Smooth muscle cell (in vitro differentiated cells): ENCODE measurements at regions not wholly inside any gene's neighbourhood (a gene's known extent, or its start where the extent isn't known, plus 50 kb on each side); places are given as distances from the start of the nearest gene placed in this dataset.

Source experiments
- DNase-seq: peaks from one replicate; lab custom pipeline; 2025; ENCODE audit not compliant: unreplicated experiment; lab: John Stamatoyannopoulos, UW
- H2AFZ ChIP-seq: fragments of 200-600 bp; sonication (generic); 2 replicates; pipeline ENCODE4 v1.6.0; 2016; ENCODE audit warnings: antibody characterized with exemption, low read depth, mild to moderate bottlenecking
- H3F3A ChIP-seq: fragments of 200-600 bp; sonication (generic); 2 replicates; pipeline ENCODE4 v1.6.0; 2017; ENCODE audit warnings: antibody characterized with exemption, low read depth
- H3K27ac ChIP-seq: fragments of 200-600 bp; sonication (generic); 2 replicates; pipeline ENCODE4 v1.5.1; 2016; ENCODE audit warnings: low read depth, mild to moderate bottlenecking
- H3K27me3 ChIP-seq: fragments of 200-600 bp; sonication (generic); 2 replicates; pipeline ENCODE4 v1.6.1; 2016; ENCODE audit warnings: low read depth, mild to moderate bottlenecking
- H3K36me3 ChIP-seq: fragments of 200-600 bp; sonication (generic); 2 replicates; pipeline ENCODE4 v1.5.1; 2016; ENCODE audit warnings: low read depth
- H3K4me1 ChIP-seq: fragments of 200-600 bp; sonication (generic); 2 replicates; pipeline ENCODE4 v1.5.1; 2016; ENCODE audit warnings: low read depth
- H3K4me2 ChIP-seq: fragments of 200-600 bp; sonication (generic); 2 replicates; pipeline ENCODE4 v1.6.0; 2016; ENCODE audit warnings: mild to moderate bottlenecking
- H3K4me3 ChIP-seq: fragments of 200-600 bp; sonication (generic); 2 replicates; pipeline ENCODE4 v1.5.1; 2016; ENCODE audit warnings: mild to moderate bottlenecking
- H3K79me2 ChIP-seq: fragments of 200-600 bp; sonication (generic); 2 replicates; pipeline ENCODE4 v1.6.0; 2016; ENCODE audit warnings: low read depth, mild to moderate bottlenecking
- H3K9ac ChIP-seq: fragments of 200-600 bp; sonication (generic); 2 replicates; pipeline ENCODE4 v1.6.0; 2016; ENCODE audit warnings: low read depth
- H3K9me3 ChIP-seq: fragments of 200-600 bp; sonication (generic); replicated peaks from 2 replicates; pipeline ENCODE4 v1.5.1; 2016; ENCODE audit warnings: low read depth
- H4K20me1 ChIP-seq: fragments of 200-600 bp; sonication (generic); 2 replicates; pipeline ENCODE4 v1.6.0; 2016; ENCODE audit warnings: low read depth
- WGBS: methylation state at CpG from one replicate; pipeline ENCODE4 v1.1.7; 2016; ENCODE audit warnings: low lambda C conversion rate; 5-methylcytosine and 5-hydroxymethylcytosine counted together
- TF ChIP-seq, protein P1 (sequence below): fragments of 200-600 bp; sonication (generic); IDR thresholded peaks from 2 replicates; pipeline ENCODE4 v1.5.1; 2017; ENCODE audit warnings: borderline replicate concordance, mild to moderate bottlenecking, antibody characterized with exemption; ENCODE audit not compliant: insufficient read depth, poor library complexity, severe bottlenecking

DNA sequence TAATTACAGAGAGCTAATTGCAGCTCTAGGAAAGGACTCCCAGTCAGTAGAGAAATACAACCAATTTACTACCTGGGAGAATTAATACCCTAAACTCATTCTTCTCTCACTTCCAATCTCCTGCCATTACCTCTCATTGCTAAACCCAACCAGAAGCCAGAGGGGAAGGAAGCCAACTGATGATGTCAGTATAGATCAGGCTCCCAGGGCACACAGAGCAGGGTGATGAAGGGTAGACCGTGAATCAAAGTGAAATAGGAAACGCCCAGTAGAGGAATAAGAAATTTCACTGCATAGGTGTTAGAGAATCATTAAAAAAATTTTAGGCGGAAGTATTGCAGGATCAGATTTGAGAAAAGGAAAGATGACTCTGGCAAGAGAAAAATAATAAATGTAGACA, 456.8 kb upstream of the NXPH2 start:
- Histone ChIP-seq H3K4me3 (no peak overlapping the region), H3K4me1 (no peaks in the 10 kb centered on the region), H3K36me3 (no peaks in the 10 kb centered on the region), H2AFZ (no peak overlapping the region), H3K79me2 (no peaks in the 10 kb centered on the region), H3F3A (no peaks in the 10 kb centered on the region), H3K27me3 (peaks cover 3% of the 10 kb centered on the region), H3K9me3 (no peaks in the 10 kb centered on the region), H3K27ac (no peak overlapping the region), H3K4me2 (no peak overlapping the region), H3K9ac (no peak overlapping the region), H4K20me1 (no peaks in the 10 kb centered on the region)
- TF ChIP-seq, protein P1, sequence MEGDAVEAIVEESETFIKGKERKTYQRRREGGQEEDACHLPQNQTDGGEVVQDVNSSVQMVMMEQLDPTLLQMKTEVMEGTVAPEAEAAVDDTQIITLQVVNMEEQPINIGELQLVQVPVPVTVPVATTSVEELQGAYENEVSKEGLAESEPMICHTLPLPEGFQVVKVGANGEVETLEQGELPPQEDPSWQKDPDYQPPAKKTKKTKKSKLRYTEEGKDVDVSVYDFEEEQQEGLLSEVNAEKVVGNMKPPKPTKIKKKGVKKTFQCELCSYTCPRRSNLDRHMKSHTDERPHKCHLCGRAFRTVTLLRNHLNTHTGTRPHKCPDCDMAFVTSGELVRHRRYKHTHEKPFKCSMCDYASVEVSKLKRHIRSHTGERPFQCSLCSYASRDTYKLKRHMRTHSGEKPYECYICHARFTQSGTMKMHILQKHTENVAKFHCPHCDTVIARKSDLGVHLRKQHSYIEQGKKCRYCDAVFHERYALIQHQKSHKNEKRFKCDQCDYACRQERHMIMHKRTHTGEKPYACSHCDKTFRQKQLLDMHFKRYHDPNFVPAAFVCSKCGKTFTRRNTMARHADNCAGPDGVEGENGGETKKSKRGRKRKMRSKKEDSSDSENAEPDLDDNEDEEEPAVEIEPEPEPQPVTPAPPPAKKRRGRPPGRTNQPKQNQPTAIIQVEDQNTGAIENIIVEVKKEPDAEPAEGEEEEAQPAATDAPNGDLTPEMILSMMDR = no peak
- 85% methylated on average over 3 of the region's 3 CpGs for WGBS
- DNase-seq = no peak

DNA sequence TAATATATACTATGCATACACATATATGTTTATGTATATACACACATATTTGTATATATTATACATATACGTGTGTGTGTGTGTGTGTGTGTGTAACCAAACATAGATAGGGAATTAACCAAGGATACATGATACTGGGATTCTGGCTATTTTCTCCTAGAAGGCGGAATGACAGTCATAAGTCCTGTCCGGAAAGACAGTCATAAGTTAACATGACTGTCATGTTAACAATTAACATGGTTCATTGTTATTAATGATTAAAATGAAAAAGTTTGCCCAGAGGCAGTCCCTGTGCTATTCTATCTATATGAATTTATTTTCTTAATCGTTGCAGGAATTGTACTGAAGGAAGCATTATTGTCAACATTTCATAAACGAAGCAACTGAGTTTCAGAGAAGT, 450.7 kb upstream of the NXPH2 start:
- Histone ChIP-seq H3K27ac (no peak overlapping the region), H3K79me2 (no peaks in the 10 kb centered on the region)

DNA sequence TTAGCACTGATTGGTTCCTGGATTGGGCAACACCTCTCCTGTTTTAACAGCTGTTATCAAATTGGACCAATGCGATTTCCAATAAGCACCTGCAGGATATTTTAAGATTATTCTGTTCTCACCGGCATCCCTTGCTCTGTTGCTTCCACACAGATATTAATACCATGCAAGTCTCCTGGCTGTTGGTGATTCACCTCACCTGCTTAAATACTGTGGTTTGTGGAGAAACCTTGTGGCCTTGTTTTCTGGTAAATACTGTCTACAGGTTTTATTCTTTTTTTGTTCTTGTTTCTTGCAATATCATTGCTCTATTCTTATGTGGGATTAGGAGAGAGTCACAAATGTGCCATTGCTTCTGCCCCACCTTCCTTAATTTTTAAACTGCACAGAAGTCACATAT, 448.1 kb upstream of the NXPH2 start:
- no peak overlapping the region for H3K4me3 ChIP-seq
- H2AFZ ChIP-seq = no peak overlapping the region
- H3K36me3 ChIP-seq = no peaks in the 10 kb centered on the region
- TF ChIP-seq, protein P1 = no peak
- no peaks in the 10 kb centered on the region for H3K4me1 ChIP-seq
- H3K9ac ChIP-seq = no peak overlapping the region
- H3K4me2 ChIP-seq = no peak overlapping the region
- no peaks in the 10 kb centered on the region for H3K9me3 ChIP-seq
- peaks cover 3% of the 10 kb centered on the region for H3K27me3 ChIP-seq
- no peak for DNase-seq
- H3K27ac ChIP-seq = no peak overlapping the region
- H3F3A ChIP-seq = no peaks in the 10 kb centered on the region
- 94% methylated on average over 2 of the region's 2 CpGs for WGBS
- H4K20me1 ChIP-seq = no peaks in the 10 kb centered on the region
- H3K79me2 ChIP-seq = no peaks in the 10 kb centered on the region

More for the DNA sequence above, 450.7 kb upstream of the NXPH2 start:
- TF ChIP-seq, protein P1 = no peak
- peaks cover 3% of the 10 kb centered on the region for H3K27me3 ChIP-seq
- WGBS = 81% methylated on average over 5 of the region's 5 CpGs
- no peak overlapping the region for H3K4me2 ChIP-seq
- no peak overlapping the region for H3K4me3 ChIP-seq
- no peak for DNase-seq
- H2AFZ ChIP-seq = no peak overlapping the region
- H4K20me1 ChIP-seq = no peaks in the 10 kb centered on the region
- H3K9me3 ChIP-seq = no peaks in the 10 kb centered on the region
- H3F3A ChIP-seq = no peaks in the 10 kb centered on the region
- H3K9ac ChIP-seq = no peak overlapping the region
- H3K4me1 ChIP-seq = no peaks in the 10 kb centered on the region
- H3K36me3 ChIP-seq = no peaks in the 10 kb centered on the region

DNA sequence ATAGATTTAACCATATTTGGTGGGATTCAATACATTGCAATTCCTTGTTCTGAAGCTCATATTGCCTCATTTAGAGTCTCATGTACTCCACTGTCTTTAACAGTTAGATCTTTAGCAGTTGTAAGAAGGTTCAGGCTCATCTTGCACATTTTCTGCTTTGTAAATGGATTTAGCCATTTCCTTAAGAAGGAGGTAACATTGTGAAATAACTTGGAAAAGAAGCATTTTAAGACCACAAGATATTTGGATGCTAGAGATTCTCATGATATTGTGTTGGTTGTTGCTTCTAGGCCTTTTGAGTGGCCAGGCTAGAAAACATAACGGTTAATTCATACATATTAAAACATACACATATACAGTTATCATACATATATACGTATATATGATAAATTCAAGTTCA, 445.8 kb upstream of the NXPH2 start:
- Histone ChIP-seq H3F3A (no peaks in the 10 kb centered on the region), H3K79me2 (no peaks in the 10 kb centered on the region), H3K4me1 (no peaks in the 10 kb centered on the region), H3K9ac (no peak overlapping the region), H3K4me2 (no peak overlapping the region), H3K27ac (no peak overlapping the region), H3K36me3 (no peaks in the 10 kb centered on the region), H3K4me3 (no peak overlapping the region), H4K20me1 (no peaks in the 10 kb centered on the region), H3K9me3 (no peaks in the 10 kb centered on the region), H2AFZ (no peak overlapping the region), H3K27me3 (no peaks in the 10 kb centered on the region)
- 96% methylated on average over 2 of the region's 2 CpGs for WGBS
- DNase-seq = no peak
- TF ChIP-seq, protein P1 = no peak
